ENCODE measurements at regions not wholly inside any gene's neighbourhood (a gene's known extent, or its start where the extent isn't known, plus 50 kb on each side); places are given as distances from the start of the nearest gene placed in this dataset.

DNA sequence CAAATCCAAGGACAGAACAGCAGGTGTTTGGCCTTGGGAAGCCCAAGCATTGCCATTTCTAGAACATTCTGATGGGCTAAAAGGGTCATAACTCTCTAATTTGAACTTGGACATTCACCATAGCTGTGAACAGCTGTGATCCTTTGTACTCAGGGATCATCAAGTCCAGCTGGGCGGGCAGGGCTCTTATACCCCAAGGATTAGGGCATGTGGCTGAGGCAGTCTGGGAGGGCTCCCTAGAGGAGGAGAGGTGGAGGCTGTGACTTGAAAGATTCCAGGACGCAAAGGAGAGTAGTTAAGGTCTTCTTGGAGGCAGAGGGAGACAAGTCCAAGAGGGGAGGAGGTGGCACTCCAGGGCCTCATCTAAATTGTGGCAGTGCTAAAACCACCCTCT, 233.1 kb upstream of the GSE1 start:
- TF ChIP-seq, protein P1, sequence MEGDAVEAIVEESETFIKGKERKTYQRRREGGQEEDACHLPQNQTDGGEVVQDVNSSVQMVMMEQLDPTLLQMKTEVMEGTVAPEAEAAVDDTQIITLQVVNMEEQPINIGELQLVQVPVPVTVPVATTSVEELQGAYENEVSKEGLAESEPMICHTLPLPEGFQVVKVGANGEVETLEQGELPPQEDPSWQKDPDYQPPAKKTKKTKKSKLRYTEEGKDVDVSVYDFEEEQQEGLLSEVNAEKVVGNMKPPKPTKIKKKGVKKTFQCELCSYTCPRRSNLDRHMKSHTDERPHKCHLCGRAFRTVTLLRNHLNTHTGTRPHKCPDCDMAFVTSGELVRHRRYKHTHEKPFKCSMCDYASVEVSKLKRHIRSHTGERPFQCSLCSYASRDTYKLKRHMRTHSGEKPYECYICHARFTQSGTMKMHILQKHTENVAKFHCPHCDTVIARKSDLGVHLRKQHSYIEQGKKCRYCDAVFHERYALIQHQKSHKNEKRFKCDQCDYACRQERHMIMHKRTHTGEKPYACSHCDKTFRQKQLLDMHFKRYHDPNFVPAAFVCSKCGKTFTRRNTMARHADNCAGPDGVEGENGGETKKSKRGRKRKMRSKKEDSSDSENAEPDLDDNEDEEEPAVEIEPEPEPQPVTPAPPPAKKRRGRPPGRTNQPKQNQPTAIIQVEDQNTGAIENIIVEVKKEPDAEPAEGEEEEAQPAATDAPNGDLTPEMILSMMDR (IDR thresholded peaks at IDR 0.05; ENCODE audit: poor library complexity, severe bottlenecking), result no peak
- TF ChIP-seq EP300 (conservative IDR thresholded peaks at IDR 0.05; ENCODE audit: poor library complexity, severe bottlenecking), result no peak
- TF ChIP-seq SMC3 (conservative IDR thresholded peaks at IDR 0.05; ENCODE audit: poor library complexity), result no peak
- no peak for TF ChIP-seq RAD21 (conservative IDR thresholded peaks at IDR 0.05)
- TF ChIP-seq, protein P2, sequence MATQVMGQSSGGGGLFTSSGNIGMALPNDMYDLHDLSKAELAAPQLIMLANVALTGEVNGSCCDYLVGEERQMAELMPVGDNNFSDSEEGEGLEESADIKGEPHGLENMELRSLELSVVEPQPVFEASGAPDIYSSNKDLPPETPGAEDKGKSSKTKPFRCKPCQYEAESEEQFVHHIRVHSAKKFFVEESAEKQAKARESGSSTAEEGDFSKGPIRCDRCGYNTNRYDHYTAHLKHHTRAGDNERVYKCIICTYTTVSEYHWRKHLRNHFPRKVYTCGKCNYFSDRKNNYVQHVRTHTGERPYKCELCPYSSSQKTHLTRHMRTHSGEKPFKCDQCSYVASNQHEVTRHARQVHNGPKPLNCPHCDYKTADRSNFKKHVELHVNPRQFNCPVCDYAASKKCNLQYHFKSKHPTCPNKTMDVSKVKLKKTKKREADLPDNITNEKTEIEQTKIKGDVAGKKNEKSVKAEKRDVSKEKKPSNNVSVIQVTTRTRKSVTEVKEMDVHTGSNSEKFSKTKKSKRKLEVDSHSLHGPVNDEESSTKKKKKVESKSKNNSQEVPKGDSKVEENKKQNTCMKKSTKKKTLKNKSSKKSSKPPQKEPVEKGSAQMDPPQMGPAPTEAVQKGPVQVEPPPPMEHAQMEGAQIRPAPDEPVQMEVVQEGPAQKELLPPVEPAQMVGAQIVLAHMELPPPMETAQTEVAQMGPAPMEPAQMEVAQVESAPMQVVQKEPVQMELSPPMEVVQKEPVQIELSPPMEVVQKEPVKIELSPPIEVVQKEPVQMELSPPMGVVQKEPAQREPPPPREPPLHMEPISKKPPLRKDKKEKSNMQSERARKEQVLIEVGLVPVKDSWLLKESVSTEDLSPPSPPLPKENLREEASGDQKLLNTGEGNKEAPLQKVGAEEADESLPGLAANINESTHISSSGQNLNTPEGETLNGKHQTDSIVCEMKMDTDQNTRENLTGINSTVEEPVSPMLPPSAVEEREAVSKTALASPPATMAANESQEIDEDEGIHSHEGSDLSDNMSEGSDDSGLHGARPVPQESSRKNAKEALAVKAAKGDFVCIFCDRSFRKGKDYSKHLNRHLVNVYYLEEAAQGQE (IDR thresholded peaks at IDR 0.05; ENCODE audit: borderline replicate concordance), result no peak
- TF ChIP-seq POLR2AphosphoS5 (IDR thresholded peaks at IDR 0.05), result no peak
- no peak for TF ChIP-seq TAF1 (IDR thresholded peaks at IDR 0.05; ENCODE audit: low read depth)
- TF ChIP-seq EZH2 (IDR thresholded peaks at IDR 0.05; ENCODE audit: borderline replicate concordance, insufficient read depth, low read length, poor library complexity, severe bottlenecking), result no peak
- no peak for TF ChIP-seq MXI1 (conservative IDR thresholded peaks at IDR 0.05; ENCODE audit: poor library complexity, severe bottlenecking)
